ENCODE measurements at regions not wholly inside any gene's neighbourhood (a gene's known extent, or its start where the extent isn't known, plus 50 kb on each side); places are given as distances from the start of the nearest gene placed in this dataset.

- peak in 3 of 4 experiments; percentile 53 to 79 (median 55) for TF ChIP-seq CTCF (IDR thresholded peaks at IDR 0.05)
- no peak for TF ChIP-seq POLR2A (IDR thresholded peaks at IDR 0.05)
Measured at GRCh38 chr20:12012241-12013222, 94.8 kb downstream of the BTBD3 start.
